Inflammatory macrophage (primary cell): ENCODE measurements at regions not wholly inside any gene's neighbourhood (a gene's known extent, or its start where the extent isn't known, plus 50 kb on each side); places are given as distances from the start of the nearest gene placed in this dataset.
"Not testable (repeated sequence)": the region's sequence is repeated elsewhere in the genome, so short reads cannot be mapped to it uniquely, and the experiment has no call there.

Source experiments
- DNase-seq, 2 donors: peaks; one replicate each; pipeline ENCODE4 v3.0.0-alpha.2; 2020 to 2022

- DNase-seq = not testable (repeated sequence)
Measured at GRCh38 chr21:6486821-6487220, 4034.6 kb upstream of the TPTE start.

- not testable (repeated sequence) for DNase-seq
Measured at GRCh38 chr21:6492691-6493090, 4028.7 kb upstream of the TPTE start.

- not testable (repeated sequence) for DNase-seq
Measured at GRCh38 chr21:6493957-6494356, 4027.4 kb upstream of the TPTE start.

GRCh38 chr21:6496356-6496755 is 4025.0 kb upstream of the TPTE start:
- DNase-seq = not testable (repeated sequence)

DNA sequence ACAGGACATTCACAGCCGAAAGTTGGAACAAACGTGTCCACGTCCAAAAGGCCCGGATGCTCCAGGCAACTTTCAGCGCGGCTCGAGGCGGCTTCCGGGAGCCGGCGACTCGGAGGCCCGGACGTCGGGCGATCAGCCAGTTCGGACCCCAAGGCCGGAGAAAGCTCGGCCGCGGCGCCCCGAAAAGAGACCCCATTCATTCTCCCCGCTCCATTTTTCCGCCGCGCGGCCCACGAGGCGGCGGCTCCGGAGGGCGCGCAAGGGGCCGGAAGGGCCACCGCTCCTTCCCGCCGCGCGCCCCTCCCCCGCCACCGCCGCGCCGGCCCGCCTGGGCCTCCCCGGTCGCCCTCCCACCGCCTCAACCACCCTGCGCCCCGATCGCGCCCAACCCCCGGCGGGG is 4022.7 kb upstream of the TPTE start:
- peak in 1 of 2 donors; percentile 0 for DNase-seq

DNA sequence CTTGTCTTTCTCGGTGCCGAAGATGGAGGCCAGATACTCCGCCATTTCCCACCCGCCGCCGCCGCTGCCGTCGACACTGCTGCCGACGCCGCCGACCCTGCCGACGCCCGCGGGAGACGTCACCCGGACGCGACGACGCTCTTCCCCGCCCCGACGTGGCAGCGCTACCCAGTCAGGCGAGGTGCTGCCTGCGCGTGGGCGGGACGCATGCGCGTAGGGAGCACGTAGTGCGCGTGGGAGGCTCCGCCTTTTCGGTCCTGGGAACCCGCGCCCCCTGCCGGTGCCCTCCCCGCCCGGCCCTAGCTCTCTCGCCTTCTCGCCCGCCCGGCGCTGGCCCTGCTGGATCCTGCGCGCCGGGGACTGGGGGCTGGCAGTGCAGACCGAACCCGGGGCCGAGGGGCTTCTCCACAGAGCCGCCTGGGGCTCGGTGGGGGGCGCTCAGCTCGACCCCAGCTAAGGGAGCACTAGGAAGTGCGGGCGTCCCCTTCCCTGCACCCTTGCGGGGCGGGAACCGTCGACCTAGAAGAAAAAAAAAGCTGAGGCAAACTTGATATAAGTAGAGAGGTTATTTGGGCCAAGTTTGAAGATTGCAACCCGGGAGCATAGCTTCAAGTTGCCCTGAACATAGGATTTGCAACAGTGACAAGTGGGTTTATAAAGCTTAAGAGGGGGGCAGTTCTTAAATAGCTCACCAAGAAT is 4022.1 kb upstream of the TPTE start:
- not testable (repeated sequence) for DNase-seq

DNA sequence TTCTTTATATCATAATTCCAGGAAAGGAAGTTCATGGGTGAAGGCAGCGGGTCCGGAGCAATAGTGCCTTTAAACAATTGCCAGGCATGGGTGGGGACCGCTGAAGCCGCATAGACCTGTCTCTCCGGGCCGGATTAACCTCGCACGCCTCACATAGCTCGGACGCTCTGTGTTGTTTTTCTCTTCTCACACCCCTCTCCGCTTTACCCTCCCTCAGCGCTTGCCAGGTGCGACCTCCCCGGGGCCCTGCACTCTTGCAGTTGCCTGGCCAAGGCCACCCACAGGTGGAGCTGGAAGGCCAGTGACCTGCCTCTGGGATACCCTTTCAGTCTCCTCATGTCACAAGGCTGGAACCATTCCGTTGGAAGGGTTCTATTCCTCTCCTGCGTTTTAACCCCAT is 4021.5 kb upstream of the TPTE start:
- not testable (repeated sequence) for DNase-seq

GRCh38 chr21:6500681-6501080 is 4020.7 kb upstream of the TPTE start:
- DNase-seq = not testable (repeated sequence)

- DNase-seq = not testable (repeated sequence)
Measured at GRCh38 chr21:6506167-6506894, 4015.1 kb upstream of the TPTE start.

DNA sequence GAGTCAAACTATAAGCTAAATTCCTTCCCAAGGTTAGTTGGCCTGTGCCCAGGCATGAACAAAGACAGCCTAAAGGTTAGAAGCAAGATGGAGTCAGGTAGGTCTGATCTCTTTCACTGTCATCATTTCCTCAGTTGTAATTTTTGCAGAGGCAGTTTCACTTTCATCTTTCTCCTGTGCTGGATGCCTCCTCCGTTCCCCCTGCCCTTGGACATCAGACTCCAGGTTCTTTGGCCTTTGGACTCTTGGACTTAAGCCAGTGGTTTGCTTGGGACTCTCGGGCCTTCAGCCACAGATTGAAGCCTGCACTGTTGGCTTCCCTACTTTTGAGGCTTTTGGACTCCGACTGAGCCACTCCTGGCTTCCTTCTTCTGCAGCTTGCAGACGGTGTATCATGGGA is 4013.8 kb upstream of the TPTE start:
- not testable (repeated sequence) for DNase-seq

- DNase-seq = not testable (repeated sequence)
Measured at GRCh38 chr21:6521777-6522176, 3999.6 kb upstream of the TPTE start.

- DNase-seq = not testable (repeated sequence)
Measured at GRCh38 chr21:6526213-6526612, 3995.2 kb upstream of the TPTE start.

DNA sequence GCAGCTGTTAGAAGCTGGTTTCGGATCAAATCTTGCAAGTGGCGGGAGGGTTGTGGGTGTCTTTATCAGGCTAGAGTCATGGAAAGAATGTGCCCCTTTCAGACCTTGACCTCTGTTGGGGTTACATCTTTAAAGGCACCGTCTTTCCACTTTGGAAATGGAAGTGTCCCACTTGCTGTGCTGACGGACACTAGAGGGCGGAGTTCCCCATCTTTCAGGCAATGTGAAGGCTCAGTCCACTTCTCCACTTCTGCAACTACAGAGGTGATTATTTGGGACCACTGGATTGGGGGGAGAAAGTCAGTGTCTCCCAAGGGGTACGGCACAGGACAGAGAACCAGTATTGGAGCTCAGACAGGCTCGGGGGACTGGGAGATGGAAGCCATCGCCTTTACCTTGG is 3990.7 kb upstream of the TPTE start:
- DNase-seq = not testable (repeated sequence)

DNA sequence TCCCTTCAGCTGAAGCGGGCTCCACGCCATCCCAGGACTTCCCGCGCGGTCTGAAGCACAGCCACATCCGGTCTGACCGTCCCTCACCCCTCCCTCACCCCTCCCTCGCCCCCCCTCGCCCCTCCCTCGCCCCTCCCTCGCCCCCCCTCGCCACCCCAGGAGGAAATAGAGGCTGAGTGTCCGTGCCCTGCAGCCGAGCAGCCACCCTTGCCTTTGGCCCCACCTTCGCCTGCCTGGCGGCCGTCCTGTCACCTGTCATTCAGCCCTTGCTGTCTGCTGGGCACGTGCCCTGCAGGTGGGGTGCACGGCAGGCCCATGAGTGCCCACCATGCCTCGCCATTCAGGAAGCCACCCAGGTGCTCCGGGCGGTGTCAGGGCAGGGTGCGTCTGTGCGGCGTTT is 3988.1 kb upstream of the TPTE start:
- not testable (repeated sequence) for DNase-seq

GRCh38 chr21:6538320-6538719 is 3983.1 kb upstream of the TPTE start:
- DNase-seq = not testable (repeated sequence)

- DNase-seq = not testable (repeated sequence)
Measured at GRCh38 chr21:6539688-6540087, 3981.7 kb upstream of the TPTE start.

- not testable (repeated sequence) for DNase-seq
Measured at GRCh38 chr21:6541036-6541435, 3980.3 kb upstream of the TPTE start.

DNA sequence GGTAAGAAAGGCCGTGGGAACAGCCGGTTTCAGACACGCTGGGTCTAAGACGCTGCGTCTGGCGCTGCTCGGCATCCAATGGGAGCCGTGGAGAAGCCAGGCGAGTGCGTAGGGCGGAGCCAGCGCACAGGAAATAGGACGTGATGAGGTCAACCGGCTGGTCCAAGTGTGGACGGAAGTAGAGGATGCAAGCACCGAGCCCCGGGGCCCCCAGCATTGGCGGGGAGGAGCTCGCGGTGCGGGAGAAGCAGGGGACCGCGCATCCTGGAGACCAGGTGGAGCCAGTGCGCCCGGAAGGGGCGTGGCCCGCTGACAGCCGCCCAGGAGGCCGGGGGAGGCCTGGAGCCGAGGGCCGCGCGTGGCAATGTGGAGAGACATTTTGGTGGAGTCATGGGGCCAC is 3976.1 kb upstream of the TPTE start:
- not testable (repeated sequence) for DNase-seq

GRCh38 chr21:6551045-6551444 is 3970.3 kb upstream of the TPTE start:
- DNase-seq = not testable (repeated sequence)

DNA sequence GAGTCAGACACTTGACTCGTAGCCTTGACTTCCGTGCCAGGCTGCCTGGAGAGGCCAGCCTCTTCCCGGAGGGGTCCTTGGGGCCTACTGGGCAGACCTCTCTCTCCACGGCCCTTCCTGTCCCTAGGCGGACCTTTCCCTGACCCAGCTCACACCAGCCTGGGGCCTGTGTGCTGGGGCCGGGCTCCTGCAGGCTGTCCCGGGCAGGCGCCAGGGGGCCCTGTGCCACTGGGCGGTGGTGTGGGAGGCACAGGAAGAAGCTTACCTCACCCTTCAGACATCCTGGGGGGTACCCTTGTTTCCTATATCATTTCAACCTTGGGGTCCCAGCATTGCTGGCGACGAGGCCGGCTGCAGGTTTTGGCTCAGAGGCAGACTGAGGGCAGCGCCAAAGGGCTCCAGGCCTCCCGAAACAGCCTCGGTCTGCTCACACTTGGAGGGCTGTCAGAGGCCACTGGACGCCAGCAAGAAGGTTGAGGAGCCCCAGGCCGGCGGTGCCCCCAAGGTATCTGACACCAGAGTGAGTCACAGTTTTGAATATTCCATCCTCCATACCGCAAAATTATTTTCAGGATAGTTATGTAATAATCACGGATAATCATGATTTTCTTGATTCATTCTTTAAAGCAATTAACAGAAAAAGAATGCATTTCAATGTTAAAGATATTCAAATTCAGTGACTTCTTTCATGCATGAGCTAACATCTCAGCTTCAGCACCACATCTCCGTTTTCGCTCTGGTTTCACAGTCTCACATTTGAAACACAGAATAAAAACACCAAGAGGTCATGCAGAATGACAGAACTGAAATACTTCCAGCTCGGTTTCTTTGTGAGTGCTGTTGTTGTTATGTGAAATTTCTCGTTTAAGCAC is 3967.6 kb upstream of the TPTE start:
- not testable (repeated sequence) for DNase-seq

DNA sequence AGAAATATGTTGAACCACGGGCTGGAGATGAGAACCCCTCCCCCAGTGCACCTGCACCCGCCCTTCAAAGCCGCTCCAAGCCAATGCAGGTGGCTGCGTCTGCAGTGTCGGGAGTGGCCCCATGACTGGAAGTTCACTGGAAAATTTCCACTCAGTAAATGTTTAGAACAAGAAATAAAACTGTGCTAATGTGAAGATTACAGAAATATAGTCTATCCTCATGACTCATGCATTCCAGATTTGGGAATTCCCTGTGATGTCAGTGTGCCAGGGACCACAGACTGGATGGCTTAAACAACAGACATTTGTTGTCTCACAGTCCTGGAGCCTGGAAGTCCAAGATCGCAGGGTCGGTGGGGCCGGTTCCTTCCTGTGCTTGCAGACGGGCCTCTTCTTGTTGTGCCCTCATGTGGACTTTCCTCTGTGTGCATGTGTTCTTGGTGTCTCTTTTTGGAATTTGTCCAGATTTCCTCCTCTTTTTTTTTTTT is 3967.0 kb upstream of the TPTE start:
- DNase-seq = not testable (repeated sequence)

GRCh38 chr21:6556516-6556915 is 3964.9 kb upstream of the TPTE start:
- not testable (repeated sequence) for DNase-seq

DNA sequence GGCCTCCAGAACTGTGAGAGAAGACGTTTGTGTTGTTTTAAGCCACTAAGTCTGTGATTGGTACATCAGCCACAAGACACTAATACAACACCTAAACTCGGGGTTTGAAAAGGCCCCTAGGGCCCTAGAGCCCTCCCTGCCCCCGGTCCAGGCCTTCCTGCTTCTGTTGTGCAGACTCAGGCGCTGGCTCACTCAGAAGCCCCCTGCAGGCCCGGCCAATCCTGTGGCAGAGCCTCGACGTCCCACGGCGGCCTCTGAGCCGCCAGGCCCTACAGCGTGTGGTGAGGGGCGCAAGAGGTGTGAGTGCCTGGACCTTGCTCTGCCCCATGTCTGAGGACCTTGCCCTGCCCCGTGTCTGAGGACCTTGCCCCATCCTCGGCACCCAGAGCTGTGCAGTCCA is 3964.0 kb upstream of the TPTE start:
- not testable (repeated sequence) for DNase-seq
